ENCODE measurements at regions not wholly inside any gene's neighbourhood (a gene's known extent, or its start where the extent isn't known, plus 50 kb on each side); places are given as distances from the start of the nearest gene placed in this dataset.

GRCh38 chr3:20324664-20325478 is 138.9 kb upstream of the SGO1 start:
- CTCF ChIA-PET, result no interaction called here
- Histone ChIP-seq H3K27ac (ENCODE audit: low read length) (no peak overlapping the region), H3K9me3 (ENCODE audit: control insufficient read depth, insufficient read depth, low read depth, low read length) (no peaks in the 10 kb centered on the region), H3K4me3 (ENCODE audit: low read depth in 2 of 2, low read length in 2 of 2) (no peak overlapping the region), H3K27me3 (ENCODE audit: control insufficient read depth, insufficient read depth, low read length) (no peaks in the 10 kb centered on the region), H3K36me3 (ENCODE audit: control insufficient read depth, insufficient read depth, low read length) (no peaks in the 10 kb centered on the region), H3K4me1 (ENCODE audit: control insufficient read depth, insufficient read depth, low read length) (no peaks in the 10 kb centered on the region)
- intact Hi-C loops (cut with micrococcal nuclease; ENCODE audit: unreplicated experiment) (no loop called here), in situ Hi-C loops (cut with HindIII; ENCODE audit: low pct_unique_long_range_greater_than_20kb, low sequenced_read_pairs) (no loop called here)
- BruUV-seq (replicated peaks), result no TSS peak
- DNase-seq (ENCODE audit: low read depth, low spot score) (no peak), ATAC-seq (no peak)
- TF ChIP-seq, protein P1, sequence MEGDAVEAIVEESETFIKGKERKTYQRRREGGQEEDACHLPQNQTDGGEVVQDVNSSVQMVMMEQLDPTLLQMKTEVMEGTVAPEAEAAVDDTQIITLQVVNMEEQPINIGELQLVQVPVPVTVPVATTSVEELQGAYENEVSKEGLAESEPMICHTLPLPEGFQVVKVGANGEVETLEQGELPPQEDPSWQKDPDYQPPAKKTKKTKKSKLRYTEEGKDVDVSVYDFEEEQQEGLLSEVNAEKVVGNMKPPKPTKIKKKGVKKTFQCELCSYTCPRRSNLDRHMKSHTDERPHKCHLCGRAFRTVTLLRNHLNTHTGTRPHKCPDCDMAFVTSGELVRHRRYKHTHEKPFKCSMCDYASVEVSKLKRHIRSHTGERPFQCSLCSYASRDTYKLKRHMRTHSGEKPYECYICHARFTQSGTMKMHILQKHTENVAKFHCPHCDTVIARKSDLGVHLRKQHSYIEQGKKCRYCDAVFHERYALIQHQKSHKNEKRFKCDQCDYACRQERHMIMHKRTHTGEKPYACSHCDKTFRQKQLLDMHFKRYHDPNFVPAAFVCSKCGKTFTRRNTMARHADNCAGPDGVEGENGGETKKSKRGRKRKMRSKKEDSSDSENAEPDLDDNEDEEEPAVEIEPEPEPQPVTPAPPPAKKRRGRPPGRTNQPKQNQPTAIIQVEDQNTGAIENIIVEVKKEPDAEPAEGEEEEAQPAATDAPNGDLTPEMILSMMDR (IDR thresholded peaks at IDR 0.05), result no peak
- TF ChIP-seq REST (IDR thresholded peaks at IDR 0.05; ENCODE audit: insufficient read depth in 1 of 2, low read depth in 2 of 2, low read length in 1 of 2) (no peak), SIN3A (IDR thresholded peaks at IDR 0.05; ENCODE audit: borderline replicate concordance, insufficient read depth, low read depth, low read length) (no peak), POLR2AphosphoS5 (IDR thresholded peaks at IDR 0.05; ENCODE audit: low read depth, low read length) (no peak), TCF7L2 (IDR thresholded peaks at IDR 0.05; ENCODE audit: low read depth, low read length) (no peak)
- POLR2A ChIA-PET, result no interaction called here

- intact Hi-C loops (cut with micrococcal nuclease; ENCODE audit: unreplicated experiment), result no loop called here
- Histone ChIP-seq H3K9me3 (ENCODE audit: control insufficient read depth, insufficient read depth, low read depth, low read length) (no peaks in the 10 kb centered on the region), H3K36me3 (ENCODE audit: control insufficient read depth, insufficient read depth, low read length) (no peaks in the 10 kb centered on the region), H3K4me3 (ENCODE audit: low read depth in 2 of 2, low read length in 2 of 2) (no peak overlapping the region), H3K27me3 (ENCODE audit: control insufficient read depth, insufficient read depth, low read length) (no peaks in the 10 kb centered on the region), H3K4me1 (ENCODE audit: control insufficient read depth, insufficient read depth, low read length) (no peaks in the 10 kb centered on the region), H3K27ac (ENCODE audit: low read length) (no peak overlapping the region)
- in situ Hi-C loops (cut with HindIII; ENCODE audit: low pct_unique_long_range_greater_than_20kb, low sequenced_read_pairs), result no loop called here
- TF ChIP-seq TCF7L2 (IDR thresholded peaks at IDR 0.05; ENCODE audit: low read depth, low read length) (no peak), REST (IDR thresholded peaks at IDR 0.05; ENCODE audit: insufficient read depth in 1 of 2, low read depth in 2 of 2, low read length in 1 of 2) (no peak), SIN3A (IDR thresholded peaks at IDR 0.05; ENCODE audit: borderline replicate concordance, insufficient read depth, low read depth, low read length) (no peak), POLR2AphosphoS5 (IDR thresholded peaks at IDR 0.05; ENCODE audit: low read depth, low read length) (no peak)
- TF ChIP-seq, protein P1 (IDR thresholded peaks at IDR 0.05), result no peak
- no peak for ATAC-seq
- DNase-seq (ENCODE audit: low read depth, low spot score), result no peak
- ChIA-PET CTCF (no interaction called here), POLR2A (no interaction called here)
- BruUV-seq (replicated peaks), result no TSS peak
Observed at GRCh38 chr3:20323307-20323927, 137.4 kb upstream of the SGO1 start.

Data from Panc1 (cell line).